Activated CD4-positive, alpha-beta memory T cell treated with anti-CD3 and anti-CD28 coated beads, Interleukin-2, amount 10 ng/mL, durations not matched to agents 7 days and 5 days (primary cell): ENCODE measurements at regions not wholly inside any gene's neighbourhood (a gene's known extent, or its start where the extent isn't known, plus 50 kb on each side); places are given as distances from the start of the nearest gene placed in this dataset.
"Not testable (repeated sequence)": the region's sequence is repeated elsewhere in the genome, so short reads cannot be mapped to it uniquely, and the experiment has no call there.

Experiments used
- CTCF ChIA-PET: fragments of 350-600 bp; sonication (Branson Sonifier 250); formaldehyde crosslinking; loops from one replicate; lab custom pipeline; 2021; ENCODE audit warnings: antibody characterized with exemption, inconsistent platforms; lab: Charles Lee
- POLR2A ChIA-PET: fragments of 350-600 bp; sonication (Branson Sonifier 250); formaldehyde crosslinking; loops from one replicate; lab custom pipeline; 2021; ENCODE audit warnings: antibody characterized with exemption; lab: Charles Lee
- DNase-seq: peaks from one replicate; pipeline ENCODE4 v3.0.0-alpha.2; 2020
- H3K27ac Mint-ChIP-seq: one replicate; pipeline ENCODE4 v1.8.0; 2021; ENCODE audit warnings: mild to moderate bottlenecking, mixed read lengths
- H3K27me3 Mint-ChIP-seq: one replicate; pipeline ENCODE4 v1.8.0; 2021; ENCODE audit warnings: mixed read lengths
- H3K36me3 Mint-ChIP-seq: one replicate; pipeline ENCODE4 v1.8.0; 2021; ENCODE audit warnings: low read depth, mixed read lengths
- H3K4me1 Mint-ChIP-seq: one replicate; pipeline ENCODE4 v1.8.0; 2021; ENCODE audit warnings: mixed read lengths
- H3K4me3 Mint-ChIP-seq: one replicate; pipeline ENCODE4 v1.8.0; 2021; ENCODE audit warnings: mild to moderate bottlenecking, mixed read lengths
- H3K9me3 Mint-ChIP-seq: one replicate; pipeline ENCODE4 v1.8.0; 2021; ENCODE audit warnings: mixed read lengths

DNA sequence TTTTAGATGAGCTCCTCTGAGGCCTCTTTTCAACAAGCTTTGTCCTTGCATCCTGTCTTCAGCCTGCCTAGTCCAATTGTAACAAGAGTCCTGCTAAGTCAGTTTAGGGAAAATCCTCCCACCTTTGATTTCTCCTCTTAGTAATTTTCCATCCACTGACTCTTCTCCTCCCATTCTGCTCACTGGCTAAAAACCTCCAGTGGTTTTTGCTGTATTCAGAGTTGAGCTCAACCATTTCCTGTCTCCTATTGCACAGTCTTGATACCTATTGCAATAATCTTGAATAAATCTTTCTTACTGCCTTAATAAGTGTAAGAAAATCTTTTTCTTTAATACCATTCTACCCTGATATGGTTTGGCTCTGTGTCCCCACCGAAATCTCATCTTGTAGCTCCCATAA lies 117.8 kb upstream of the ENPP6 start:
- Mint-ChIP-seq H3K9me3 (peaks cover 9% of the 10 kb centered on the region), H3K4me3 (no peak overlapping the region), H3K27me3 (no peaks in the 10 kb centered on the region), H3K27ac (no peak overlapping the region), H3K36me3 (peaks cover 5% of the 10 kb centered on the region), H3K4me1 (peaks cover 14% of the 10 kb centered on the region)
- no peak for DNase-seq
- ChIA-PET CTCF (interaction anchor here (0.6 to 1.4 kb wide), 3 partner anchors 25 to 248 kb away, joined by 3 to 5 read pairs (median 3); no protein-coding TSS in a partner anchor), POLR2A (interaction anchor here (0.8 kb wide), 1 partner anchor 81 kb away, joined by 3 read pairs; no protein-coding TSS in a partner anchor)

GRCh38 chr4:184333446-184333845 lies 115.8 kb upstream of the ENPP6 start:
- H3K27me3 Mint-ChIP-seq, H3K9me3 Mint-ChIP-seq, H3K27ac Mint-ChIP-seq, H3K4me3 Mint-ChIP-seq, CTCF ChIA-PET, DNase-seq, H3K36me3 Mint-ChIP-seq, POLR2A ChIA-PET: not testable (repeated sequence)
- peaks cover 18% of the 10 kb centered on the region for H3K4me1 Mint-ChIP-seq

GRCh38 chr4:184331268-184331995 lies 113.8 kb upstream of the ENPP6 start:
- no peaks in the 10 kb centered on the region for H3K36me3 Mint-ChIP-seq
- ChIA-PET POLR2A (interaction anchor here (0.7 kb wide), 1 partner anchor 204 kb away, joined by 3 read pairs; no protein-coding TSS in a partner anchor), CTCF (interaction anchor here (0.7 to 1.2 kb wide), 3 partner anchors 11 to 460 kb away, joined by 3 to 4 read pairs (median 3); no protein-coding TSS in a partner anchor)
- H3K4me1 Mint-ChIP-seq = peaks cover 28% of the 10 kb centered on the region
- H3K27ac Mint-ChIP-seq = no peak overlapping the region
- DNase-seq = no peak
- no peak overlapping the region for H3K4me3 Mint-ChIP-seq
- H3K27me3 Mint-ChIP-seq = no peaks in the 10 kb centered on the region
- no peaks in the 10 kb centered on the region for H3K9me3 Mint-ChIP-seq

DNA sequence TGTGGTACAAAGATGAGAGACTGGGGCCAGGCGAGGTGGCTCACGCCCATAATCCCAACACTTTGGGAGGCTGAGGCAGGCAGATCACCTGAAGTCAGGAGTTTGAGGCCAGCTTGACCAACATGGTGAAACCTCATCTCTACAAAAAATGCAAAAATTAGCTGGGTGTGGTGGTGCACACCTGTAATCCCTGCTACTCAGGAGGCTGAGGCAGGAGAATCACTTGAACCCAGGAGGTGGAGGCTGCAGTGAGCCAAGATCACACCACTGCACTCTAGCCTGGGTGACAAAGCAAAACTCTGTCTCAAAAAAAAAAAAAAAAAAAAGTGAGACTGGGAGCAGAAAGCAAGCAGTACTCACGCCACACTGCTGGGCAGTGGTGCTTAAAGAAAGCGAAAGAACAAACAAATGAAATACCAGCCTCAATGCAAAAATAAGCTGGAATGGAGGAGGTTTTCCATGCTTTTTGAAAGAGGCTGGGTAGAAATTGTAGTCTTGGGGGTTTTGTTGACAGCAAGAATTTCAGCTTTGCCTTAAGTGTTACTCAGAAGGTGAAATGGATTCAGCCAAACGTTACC lies 112.9 kb upstream of the ENPP6 start:
- H3K27me3 Mint-ChIP-seq, H3K4me3 Mint-ChIP-seq, H3K36me3 Mint-ChIP-seq, DNase-seq, POLR2A ChIA-PET, H3K9me3 Mint-ChIP-seq, H3K27ac Mint-ChIP-seq: not testable (repeated sequence)
- peaks cover 24% of the 10 kb centered on the region for H3K4me1 Mint-ChIP-seq
- CTCF ChIA-PET = interaction anchor here (0.7 kb wide), 2 partner anchors 61 to 461 kb away, joined by 3 to 4 read pairs; no protein-coding TSS in a partner anchor

DNA sequence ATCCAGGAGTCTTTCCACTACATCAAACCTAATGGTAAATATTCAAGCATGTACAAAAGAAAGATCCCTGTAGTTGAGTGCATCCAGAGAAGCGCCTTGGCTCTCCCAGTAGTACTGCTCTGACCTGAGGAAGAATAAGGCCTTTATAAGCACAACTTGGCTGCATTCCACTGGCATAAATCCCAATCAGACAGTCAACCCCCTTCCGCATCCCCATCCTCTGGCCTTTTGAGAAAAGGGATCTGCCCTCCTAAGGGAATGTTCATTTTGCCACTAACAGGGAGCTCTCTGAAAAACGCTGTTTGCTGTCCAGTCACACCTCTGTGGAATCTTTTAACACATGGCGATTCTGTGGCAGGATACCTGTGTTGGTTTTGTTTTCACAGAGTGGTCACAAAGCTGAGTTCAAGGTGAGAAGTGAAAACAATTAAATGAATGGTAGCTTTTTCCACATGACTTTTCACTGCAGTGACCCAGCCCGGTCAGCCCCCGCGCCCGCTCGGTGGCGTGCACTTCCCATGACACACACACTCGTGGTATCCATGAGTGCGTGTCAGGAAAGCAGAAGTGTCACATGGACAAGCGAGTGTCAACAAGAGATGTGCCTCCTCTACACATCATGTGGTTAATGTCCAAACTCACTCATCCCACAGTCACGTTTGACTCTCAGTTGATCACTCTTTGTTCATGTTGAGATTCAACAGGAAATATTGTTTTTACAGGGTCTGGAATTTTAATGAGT lies 112.2 kb upstream of the ENPP6 start:
- Mint-ChIP-seq H3K27me3 (no peaks in the 10 kb centered on the region), H3K27ac (no peak overlapping the region), H3K4me1 (peaks cover 17% of the 10 kb centered on the region), H3K4me3 (no peak overlapping the region), H3K9me3 (no peaks in the 10 kb centered on the region), H3K36me3 (no peaks in the 10 kb centered on the region)
- DNase-seq = no peak
- CTCF ChIA-PET = interaction anchor here (1.6 kb wide), 1 partner anchor 9 kb away, joined by 4 read pairs; no protein-coding TSS in a partner anchor
- POLR2A ChIA-PET = interaction anchor here (0.5 kb wide), 1 partner anchor 58 kb away, joined by 4 read pairs; no protein-coding TSS in a partner anchor

DNA sequence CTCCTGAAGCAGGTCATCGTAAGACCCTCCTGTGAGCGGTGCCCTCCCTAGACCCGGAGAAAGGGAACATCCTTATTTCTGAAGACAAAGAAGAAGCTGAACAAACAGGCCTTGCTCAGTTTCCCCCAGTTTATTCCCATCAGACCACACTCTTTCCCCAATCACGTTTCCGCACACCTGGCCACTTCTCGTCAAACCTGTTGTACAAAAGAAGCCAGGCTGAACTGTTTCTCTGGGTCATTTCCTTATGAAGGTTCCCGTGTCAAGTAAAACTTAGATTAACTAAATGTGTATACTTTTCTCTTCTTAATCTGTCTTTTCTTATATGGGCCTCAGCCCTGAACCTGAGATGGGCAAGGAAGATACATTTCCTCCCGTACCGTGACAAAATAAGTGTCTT lies 111.6 kb upstream of the ENPP6 start:
- no peaks in the 10 kb centered on the region for H3K9me3 Mint-ChIP-seq
- no peaks in the 10 kb centered on the region for H3K27me3 Mint-ChIP-seq
- no peak for DNase-seq
- no peaks in the 10 kb centered on the region for H3K36me3 Mint-ChIP-seq
- CTCF ChIA-PET = interaction anchor here (0.5 to 1.6 kb wide), 2 partner anchors 9 to 25 kb away, joined by 3 to 4 read pairs; no protein-coding TSS in a partner anchor
- POLR2A ChIA-PET = interaction anchor here (0.5 kb wide), 1 partner anchor 59 kb away, joined by 4 read pairs; no protein-coding TSS in a partner anchor
- H3K27ac Mint-ChIP-seq = no peak overlapping the region
- no peak overlapping the region for H3K4me3 Mint-ChIP-seq
- H3K4me1 Mint-ChIP-seq = peaks cover 17% of the 10 kb centered on the region

DNA sequence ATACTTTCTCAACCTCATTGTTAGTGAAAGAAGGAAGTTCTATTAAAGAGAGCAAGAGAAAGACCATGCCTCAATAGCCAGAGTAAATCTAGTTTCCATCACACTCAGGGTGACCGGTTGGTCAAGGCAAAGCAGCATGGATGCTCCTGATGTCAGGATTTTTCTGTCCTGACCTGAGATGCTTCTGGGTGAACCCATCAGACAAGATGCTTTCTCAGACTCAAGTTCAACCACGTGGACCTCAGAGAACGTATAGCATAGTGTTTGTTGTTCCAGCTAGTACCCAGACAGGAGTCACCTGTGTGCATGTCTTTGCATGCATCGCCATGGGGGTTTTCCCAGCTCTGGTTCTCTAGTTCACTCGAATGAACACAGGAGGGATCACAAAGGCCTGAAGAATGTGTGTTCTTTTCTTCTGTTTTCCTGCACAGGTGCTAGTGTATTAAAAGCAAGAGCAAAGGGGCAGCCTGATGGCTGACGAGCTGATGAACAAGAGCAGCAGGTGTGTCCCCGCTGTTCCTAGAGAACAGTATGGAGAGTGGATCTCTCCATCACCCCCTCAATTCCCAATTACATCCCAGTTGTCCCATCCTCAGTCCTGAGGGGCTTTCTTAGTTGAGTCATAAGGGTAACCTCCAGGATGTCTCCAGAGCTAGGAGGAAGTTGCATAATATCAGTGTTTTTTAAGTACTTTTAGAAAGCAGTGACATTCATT lies 110.5 kb upstream of the ENPP6 start:
- Mint-ChIP-seq H3K36me3 (no peaks in the 10 kb centered on the region), H3K4me1 (peaks cover 17% of the 10 kb centered on the region), H3K27me3 (no peaks in the 10 kb centered on the region), H3K9me3 (no peaks in the 10 kb centered on the region), H3K27ac (no peak overlapping the region), H3K4me3 (no peak overlapping the region)
- DNase-seq = no peak
- CTCF ChIA-PET = interaction anchor here (0.6 to 1.6 kb wide), 3 partner anchors 8 to 830 kb away, joined by 3 to 4 read pairs (median 3); no protein-coding TSS in a partner anchor
- POLR2A ChIA-PET = no interaction called here

DNA sequence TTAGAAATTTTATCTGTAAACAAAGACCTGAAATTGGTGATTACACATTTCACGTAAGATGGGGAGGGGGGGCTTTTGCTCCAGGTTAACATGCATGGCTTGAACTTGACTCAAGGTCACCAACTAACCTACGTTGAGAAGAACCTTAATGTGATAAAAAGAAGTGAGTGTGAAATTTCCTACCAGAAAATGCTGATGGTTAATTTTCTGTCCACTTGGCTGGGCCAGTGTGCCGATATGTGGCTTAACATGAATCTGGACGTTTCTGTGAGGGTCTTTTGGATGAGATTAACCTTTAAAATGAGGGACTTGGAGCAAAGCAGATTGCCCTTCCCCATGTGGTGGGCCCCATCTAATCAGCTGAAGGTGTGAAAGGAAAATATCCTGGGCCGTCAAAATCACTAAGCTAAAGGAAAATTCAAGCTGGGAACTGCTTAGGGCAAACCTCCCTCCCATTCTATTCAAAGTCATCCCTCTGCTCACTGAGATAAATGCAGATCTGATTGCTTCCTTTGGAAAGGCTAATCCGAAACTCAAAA lies 107.3 kb upstream of the ENPP6 start:
- CTCF ChIA-PET = no interaction called here

DNA sequence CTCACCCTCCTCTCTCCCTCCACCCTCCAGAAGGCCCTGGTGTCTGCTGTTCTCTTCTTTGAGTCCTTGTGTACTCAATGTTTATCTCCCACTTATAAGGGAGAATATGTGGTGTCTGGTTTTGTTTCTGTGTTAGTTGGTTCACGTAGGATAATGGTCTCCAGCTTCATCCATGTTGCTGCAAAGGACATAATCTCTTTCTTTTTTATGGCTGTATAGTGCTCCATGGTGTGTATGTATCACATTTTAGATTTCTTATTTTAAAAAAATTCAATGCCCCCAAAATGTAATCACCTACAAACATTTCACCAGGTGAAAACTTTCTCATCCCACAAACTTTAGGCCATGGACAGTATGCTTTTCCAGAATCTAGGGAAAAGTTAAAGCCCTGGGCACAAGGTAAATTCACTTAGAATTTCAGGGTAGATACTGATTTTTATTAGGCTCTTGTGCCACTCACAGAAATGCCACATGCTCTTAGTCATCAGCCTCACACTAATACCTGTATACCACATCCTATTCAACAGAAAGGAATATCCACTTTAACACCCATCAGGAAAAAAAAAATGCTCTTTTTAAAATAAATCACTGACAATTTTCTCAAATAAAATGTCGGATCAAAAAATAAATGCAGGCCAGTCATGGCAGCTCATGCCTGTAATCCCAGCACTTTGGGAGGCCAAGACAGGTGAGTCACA lies 104.8 kb upstream of the ENPP6 start:
- Mint-ChIP-seq H3K27ac (no peak overlapping the region), H3K4me3 (no peak overlapping the region), H3K4me1 (peaks cover 20% of the 10 kb centered on the region), H3K36me3 (no peaks in the 10 kb centered on the region), H3K27me3 (no peaks in the 10 kb centered on the region), H3K9me3 (no peaks in the 10 kb centered on the region)
- DNase-seq = no peak
- ChIA-PET POLR2A (no interaction called here), CTCF (interaction anchor here (0.6 kb wide), 1 partner anchor 49 kb away, joined by 3 read pairs; no protein-coding TSS in a partner anchor)

More for the DNA sequence above, 107.3 kb upstream of the ENPP6 start:
- Mint-ChIP-seq H3K27me3 (no peaks in the 10 kb centered on the region), H3K4me1 (peaks cover 22% of the 10 kb centered on the region), H3K27ac (no peak overlapping the region), H3K9me3 (no peaks in the 10 kb centered on the region), H3K4me3 (no peak overlapping the region), H3K36me3 (no peaks in the 10 kb centered on the region)
- no peak for DNase-seq
- POLR2A ChIA-PET = no interaction called here

DNA sequence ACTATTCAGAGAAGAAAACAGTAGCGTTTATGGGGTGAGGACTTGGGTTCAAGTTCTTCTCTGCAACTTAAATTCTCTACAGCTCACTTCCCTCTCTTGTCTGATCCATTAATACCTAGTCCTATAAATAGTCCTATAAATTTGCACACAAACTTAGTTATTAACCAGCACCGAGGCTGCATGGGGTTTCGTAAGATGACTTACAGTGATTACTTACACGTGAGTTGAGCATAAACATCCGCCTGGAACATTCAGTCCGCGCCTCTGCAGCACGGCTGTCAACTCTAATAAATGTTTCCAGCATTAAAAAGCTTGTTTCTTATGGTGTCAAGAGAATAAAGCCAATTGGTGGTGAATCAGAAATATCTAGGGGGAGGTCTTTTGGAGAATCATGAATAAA lies 103.0 kb upstream of the ENPP6 start:
- Mint-ChIP-seq H3K4me3 (no peak overlapping the region), H3K4me1 (peaks cover 19% of the 10 kb centered on the region), H3K36me3 (no peaks in the 10 kb centered on the region), H3K9me3 (no peaks in the 10 kb centered on the region), H3K27ac (no peak overlapping the region), H3K27me3 (no peaks in the 10 kb centered on the region)
- CTCF ChIA-PET = interaction anchor here (1.0 to 1.2 kb wide), 4 partner anchors 8 to 56 kb away, joined by 3 to 4 read pairs (median 3); no protein-coding TSS in a partner anchor
- POLR2A ChIA-PET = no interaction called here
- DNase-seq = no peak

GRCh38 chr4:184318852-184319251 lies 101.2 kb upstream of the ENPP6 start:
- POLR2A ChIA-PET = no interaction called here
- H3K4me3 Mint-ChIP-seq = no peak overlapping the region

More at GRCh38 chr4:184318852-184319251, 101.2 kb upstream of the ENPP6 start:
- Mint-ChIP-seq H3K36me3 (no peaks in the 10 kb centered on the region), H3K9me3 (no peaks in the 10 kb centered on the region), H3K4me1 (peaks cover 30% of the 10 kb centered on the region), H3K27me3 (no peaks in the 10 kb centered on the region), H3K27ac (peak overlapping the region; percentile 31)
- DNase-seq = no peak
- CTCF ChIA-PET = interaction anchor here (0.8 kb wide), 1 partner anchor 36 kb away, joined by 4 read pairs; no protein-coding TSS in a partner anchor
